HepG2 (cell line): ENCODE measurements at regions not wholly inside any gene's neighbourhood (a gene's known extent, or its start where the extent isn't known, plus 50 kb on each side); places are given as distances from the start of the nearest gene placed in this dataset.

Source experiments
- ATAC-seq: fragments of 200-7000 bp; cut with Tn5 transposase; 3 replicates; pipeline ENCODE4 v1.9.1; 2020; ENCODE audit warnings: mild to moderate bottlenecking, moderate library complexity
- BruUV-seq: library from RNA; stranded (reverse); fragments of 400-500 nt; replicated peaks from 2 replicates; lab custom pipeline; 2021; lab: Mats Ljungman, UMichigan
- CTCF ChIA-PET: fragments of 300-600 bp; formaldehyde crosslinking; extraction: SDS; loops from one replicate; lab custom pipeline; 2021; ENCODE audit warnings: low total read pairs, inconsistent platforms, low intra/inter-chr PET ratio; lab: Yijun Ruan, JAX
- POLR2A ChIA-PET: fragments of 350-600 bp; sonication (Branson Sonifier 250); formaldehyde crosslinking; loops from one replicate; lab custom pipeline; 2020; ENCODE audit warnings: antibody characterized with exemption, inconsistent platforms; lab: Yijun Ruan, JAX
- DNase-seq: peaks from one replicate; pipeline ENCODE4 v3.0.0-alpha.2; 2015; ENCODE audit warnings: low spot score
- FAIRE-seq: peaks from 3 replicates; lab custom pipeline; 2011; peaks lifted over from hg19 to GRCh38; lab: Jason Lieb, UNC
- H2AFZ ChIP-seq: one replicate; pipeline ENCODE4 v1.6.1; 2011; ENCODE audit warnings: low read length, inconsistent platforms
- H3K27ac ChIP-seq: fragments of 300-600 bp; 3 replicates; pipeline ENCODE4 v1.8.0; 2011; ENCODE audit warnings: mixed run types, mild to moderate bottlenecking, mixed read lengths, low read length, inconsistent platforms; ENCODE audit not compliant: insufficient read depth; ENCODE audit errors: extremely low read length
- H3K27me3 ChIP-seq, 2 experiments: fragments of 200-600 bp in 1 of 2; 2 replicates in 1 of 2; 3 replicates in 1 of 2; pipeline versions ENCODE4 v1.6.0 to v1.8.0; 2011; ENCODE audit warnings: low read length in 2 of 2, mild to moderate bottlenecking in 2 of 2, moderate library complexity in 2 of 2, inconsistent platforms in 1 of 2; ENCODE audit not compliant: insufficient read depth in 2 of 2, control insufficient read depth in 1 of 2
- H3K36me3 ChIP-seq, 2 experiments: fragments of 200-600 bp in 1 of 2; replicated peaks in 1 of 2; 2 replicates in 1 of 2; 3 replicates in 1 of 2; pipeline versions ENCODE4 v1.5.1 to v1.8.0; 2011; ENCODE audit warnings: low read length in 2 of 2, inconsistent platforms in 1 of 2; ENCODE audit not compliant: insufficient read depth in 2 of 2, control insufficient read depth in 1 of 2
- H3K4me1 ChIP-seq: 2 replicates; pipeline ENCODE4 v1.5.1; 2012; ENCODE audit warnings: low read length, inconsistent platforms; ENCODE audit not compliant: insufficient read depth
- H3K4me2 ChIP-seq: 2 replicates; pipeline ENCODE4 v1.6.0; 2011; ENCODE audit warnings: low read depth, low read length, inconsistent platforms
- H3K4me3 ChIP-seq, 3 experiments: fragments of 200-600 bp in 1 of 3; sonication (generic), shearing (Covaris generic) in 1 of 3; replicated peaks in 1 of 3; 2 replicates each; pipeline ENCODE4 v1.5.1; 2011 to 2016; ENCODE audit warnings: low read length in 3 of 3, inconsistent platforms in 2 of 3, low read depth in 2 of 3, mild to moderate bottlenecking in 2 of 3, control low read depth in 1 of 3, mixed read lengths in 1 of 3; ENCODE audit not compliant: insufficient read depth in 1 of 3
- H3K79me2 ChIP-seq: one replicate; pipeline ENCODE4 v1.6.1; 2011; ENCODE audit warnings: low read length, inconsistent platforms; ENCODE audit not compliant: insufficient read depth
- H3K9ac ChIP-seq: 2 replicates; pipeline ENCODE4 v1.6.0; 2011; ENCODE audit warnings: mild to moderate bottlenecking, low read depth, low read length, inconsistent platforms; ENCODE audit not compliant: insufficient read depth
- H3K9me3 ChIP-seq: 2 replicates; pipeline ENCODE4 v1.5.1; 2012; ENCODE audit warnings: mild to moderate bottlenecking, low read length
- H4K20me1 ChIP-seq: 2 replicates; pipeline ENCODE4 v1.6.0; 2011; ENCODE audit warnings: inconsistent platforms, mild to moderate bottlenecking, low read length, moderate library complexity; ENCODE audit not compliant: insufficient read depth
- ELF1 ChIP-seq: sonication (generic); formaldehyde crosslinking; IDR thresholded peaks from 2 replicates; pipeline ENCODE4 v1.4.0; 2020; ENCODE audit warnings: missing genetic modification reagents
- GATAD2A ChIP-seq: IDR thresholded peaks from 2 replicates; pipeline ENCODE4 v1.6.1; 2016
- LCORL ChIP-seq, 2 experiments: fragments of 450-650 bp in 1 of 2; sonication (generic) in 1 of 2; formaldehyde crosslinking in 1 of 2; IDR thresholded peaks; 2 replicates each; pipeline versions ENCODE4 v1.5.0 to v1.6.1; 2017 to 2020; ENCODE audit warnings: antibody characterized with exemption in 1 of 2, missing genetic modification reagents in 1 of 2
- SMAD1 ChIP-seq: sonication (generic); formaldehyde crosslinking; IDR thresholded peaks from 2 replicates; pipeline ENCODE4 v1.4.0; 2020; ENCODE audit warnings: missing genetic modification reagents, low read depth, mild to moderate bottlenecking, borderline replicate concordance
- SRSF9 ChIP-seq: fragments of 200-400 bp; formaldehyde crosslinking; IDR thresholded peaks from 2 replicates; pipeline ENCODE4 v1.6.1; 2018; ENCODE audit warnings: borderline replicate concordance, mild to moderate bottlenecking, low read depth, low read length; ENCODE audit not compliant: insufficient read depth, poor library complexity, severe bottlenecking
- THYN1 ChIP-seq: sonication (generic); formaldehyde crosslinking; IDR thresholded peaks from 2 replicates; pipeline ENCODE4 v1.8.1; 2023; ENCODE audit warnings: low read depth, mild to moderate bottlenecking, moderate library complexity, missing genetic modification reagents, borderline replicate concordance
- ZBTB37 ChIP-seq: sonication (generic); formaldehyde crosslinking; IDR thresholded peaks from 2 replicates; pipeline ENCODE4 v1.4.0; 2020; ENCODE audit warnings: mild to moderate bottlenecking, missing genetic modification reagents
- ZNF101 ChIP-seq: sonication (generic); formaldehyde crosslinking; IDR thresholded peaks from 2 replicates; pipeline ENCODE4 v1.4.0; 2020; ENCODE audit warnings: mild to moderate bottlenecking, low read depth, missing genetic modification reagents, borderline replicate concordance
- ZNF382 ChIP-seq: sonication (generic); formaldehyde crosslinking; IDR thresholded peaks from 2 replicates; pipeline ENCODE4 v1.5.0; 2020; ENCODE audit warnings: missing genetic modification reagents, mild to moderate bottlenecking, borderline replicate concordance
- ZNF678 ChIP-seq: sonication (generic); formaldehyde crosslinking; IDR thresholded peaks from 2 replicates; pipeline ENCODE4 v1.4.0; 2020; ENCODE audit warnings: mild to moderate bottlenecking, missing genetic modification reagents
- ZNF792 ChIP-seq: IDR thresholded peaks from 2 replicates; pipeline ENCODE4 v1.6.1; 2016
- ZSCAN29 ChIP-seq: sonication (generic); formaldehyde crosslinking; conservative IDR thresholded peaks from 2 replicates; pipeline ENCODE4 v1.4.0; 2020; ENCODE audit warnings: mild to moderate bottlenecking, missing genetic modification reagents
- WGBS: methylation state at CpG from one replicate; pipeline ENCODE4 v1.1.6; 2017; ENCODE audit warnings: low lambda C conversion rate; 5-methylcytosine and 5-hydroxymethylcytosine counted together
- in situ Hi-C: cut with HindIII; loops from 2 replicates; pipeline ENCODE4 v1.10.0; 2017; ENCODE audit warnings: low pct_unique_long_range_greater_than_20kb; ENCODE audit not compliant: extremely low pct_ligation_motif_present
- intact Hi-C: fragments of 100-400 bp; cut with micrococcal nuclease; formaldehyde crosslinking; loops from one replicate; pipeline ENCODE4 v1.10.0; 2022; ENCODE audit not compliant: unreplicated experiment

- TF ChIP-seq ZBTB37 (CRISPR knock-in tag) (no peak), ELF1 (CRISPR knock-in tag) (no peak), LCORL (IDR thresholded peaks at IDR 0.05) (no peak), LCORL (CRISPR knock-in tag; IDR thresholded peaks at IDR 0.05) (no peak), THYN1 (CRISPR knock-in tag) (no peak)
These were observed 264.3 kb upstream of the FOXN3 start (continued) for GRCh38 chr14:89681086-89682018.

GRCh38 chr14:89680156-89680555, 263.1 kb upstream of the FOXN3 start:
- Histone ChIP-seq H3K4me2 (no peak overlapping the region), H3K9me3 (peaks cover 8% of the 10 kb centered on the region; the same call in 1 of the 2 replicates), H3K4me3 (no peak overlapping the region), H3K27ac (no peak overlapping the region), H4K20me1 (no peaks in the 10 kb centered on the region), H3K27me3 (peaks cover 0 to 3% of the 10 kb centered on the region in 2 experiments; a peak in 2 of 5 replicates), H3K79me2 (no peaks in the 10 kb centered on the region), H2AFZ (no peak overlapping the region), H3K36me3 (no peaks in the 10 kb centered on the region)
- no TSS peak for BruUV-seq
- FAIRE-seq (no peak), DNase-seq (no peak), ATAC-seq (no peak)
- in situ Hi-C loops, result no loop called here
- CTCF ChIA-PET, result no interaction called here
- intact Hi-C loops, result no loop called here
- POLR2A ChIA-PET, result no interaction called here
- TF ChIP-seq ZNF792 (CRISPR knock-in tag) (no peak), SMAD1 (CRISPR knock-in tag) (no peak), GATAD2A (no peak), ZNF382 (CRISPR knock-in tag) (no peak), SRSF9 (no peak), ZSCAN29 (CRISPR knock-in tag) (no peak), ZNF678 (no peak), ZNF101 (CRISPR knock-in tag) (no peak)
- TF ChIP-seq, all 625 proteins: peak for 0
- Histone ChIP-seq H3K4me1 (peaks cover 7% of the 10 kb centered on the region), H3K9ac (no peak overlapping the region)
- 42% methylated on average over 4 of the region's 4 CpGs for WGBS
